Esophagus muscularis mucosa (tissue), 4 donors: ENCODE measurements at regions not wholly inside any gene's neighbourhood (a gene's known extent, or its start where the extent isn't known, plus 50 kb on each side); places are given as distances from the start of the nearest gene placed in this dataset.

Experiments
- DNase-seq: peaks from one replicate; pipeline ENCODE4 v3.0.0-alpha.2; 2017; ENCODE audit errors: extremely low spot score
- H3K27ac ChIP-seq, 4 donors: fragments of 200-600 bp; sonication (generic); replicated peaks in 1 of 4; 1 replicate in 3 of 4; 2 replicates in 1 of 4; pipeline ENCODE4 v1.5.1; 2016 to 2019; ENCODE audit warnings: mild to moderate bottlenecking in 1 of 4
- H3K27me3 ChIP-seq, 4 donors: fragments of 200-600 bp; sonication (generic); one replicate each; pipeline versions ENCODE4 v1.5.1 to v1.6.0; 2016 to 2019
- H3K36me3 ChIP-seq, 4 donors: fragments of 200-600 bp; sonication (generic); one replicate each; pipeline ENCODE4 v1.5.1; 2016 to 2019
- H3K4me1 ChIP-seq, 4 donors: fragments of 200-600 bp; sonication (generic); one replicate each; pipeline ENCODE4 v1.5.1; 2016 to 2019
- H3K4me3 ChIP-seq, 4 donors: fragments of 200-600 bp; sonication (generic); 1 replicate in 2 of 4; 2 replicates in 2 of 4; pipeline ENCODE4 v1.5.1; 2016 to 2019; ENCODE audit warnings: mild to moderate bottlenecking in 4 of 4, moderate library complexity in 1 of 4
- H3K9me3 ChIP-seq, 4 donors: fragments of 200-600 bp; sonication (generic); 1 replicate in 3 of 4; 2 replicates in 1 of 4; pipeline ENCODE4 v1.5.1; 2016 to 2019
- CTCF ChIP-seq, 3 experiments: fragments of 200-600 bp in 2 of 3; fragments of 450-650 bp in 1 of 3; sonication (generic) in 2 of 3; IDR thresholded peaks; one replicate each; pipeline ENCODE4 v1.5.1; 2017 to 2019; ENCODE audit warnings: antibody characterized with exemption in 3 of 3, mild to moderate bottlenecking in 2 of 3, moderate library complexity in 1 of 3
- EP300 ChIP-seq: sonication (generic); formaldehyde crosslinking; IDR thresholded peaks from one replicate; pipeline ENCODE4 v1.6.1; 2017; ENCODE audit warnings: antibody characterized with exemption
- POLR2A ChIP-seq: fragments of 450-650 bp; IDR thresholded peaks from one replicate; pipeline ENCODE4 v1.6.1; 2017; ENCODE audit warnings: antibody characterized with exemption, moderate library complexity, mild to moderate bottlenecking, low read depth
- POLR2AphosphoS5 ChIP-seq, 2 donors: sonication (generic); formaldehyde crosslinking; IDR thresholded peaks; one replicate each; pipeline ENCODE4 v1.6.1; 2017; ENCODE audit warnings: antibody characterized with exemption in 2 of 2
- WGBS: methylation state at CpG from one replicate; pipeline ENCODE4 v1.1.5; 2018; 5-methylcytosine and 5-hydroxymethylcytosine counted together
- intact Hi-C: fragments of 100-400 bp; cut with DNase I; formaldehyde crosslinking; loops from one replicate; pipeline ENCODE4 v1.15.1; 2023

GRCh38 chr5:96157841-96158291 lies 196.2 kb upstream of the ELL2 start:
- Histone ChIP-seq H3K4me3 (no peak overlapping the region), H3K9me3 (no peaks in the 10 kb centered on the region), H3K36me3 (no peaks in the 10 kb centered on the region), H3K27ac (no peak overlapping the region), H3K27me3 (no peaks in the 10 kb centered on the region), H3K4me1 (peaks cover 0 to 8% (median 4%) of the 10 kb centered on the region in 4 donors)
- intact Hi-C loops, result no loop called here
- 31% methylated on average over 3 of the region's 3 CpGs for WGBS
- TF ChIP-seq EP300, result no peak
- no peak for DNase-seq

- 60% methylated on average over 4 of the region's 4 CpGs for WGBS
- H3K4me3 ChIP-seq, result no peak overlapping the region
- no peaks in the 10 kb centered on the region for H3K27me3 ChIP-seq
- intact Hi-C loops, result no loop called here
- no peaks in the 10 kb centered on the region for H3K9me3 ChIP-seq
- H3K27ac ChIP-seq, result no peak overlapping the region
- TF ChIP-seq POLR2A, result no peak
- TF ChIP-seq CTCF (IDR thresholded peaks at IDR 0.05), result no peak
- no peak for TF ChIP-seq POLR2AphosphoS5 (IDR thresholded peaks at IDR 0.05)
- no peak for TF ChIP-seq EP300
- no peaks in the 10 kb centered on the region for H3K36me3 ChIP-seq
- no peak for DNase-seq
- H3K4me1 ChIP-seq, result peaks cover 0 to 9% (median 4%) of the 10 kb centered on the region in 4 donors
Measured at GRCh38 chr5:96157077-96157780, 195.6 kb upstream of the ELL2 start.

- no peaks in the 10 kb centered on the region for H3K27me3 ChIP-seq
- intact Hi-C loops, result no loop called here
- TF ChIP-seq CTCF (IDR thresholded peaks at IDR 0.05) (no peak), EP300 (no peak), POLR2A (no peak), POLR2AphosphoS5 (IDR thresholded peaks at IDR 0.05) (no peak)
- H3K27ac ChIP-seq, result no peak overlapping the region
- DNase-seq, result no peak
- H3K9me3 ChIP-seq, result no peaks in the 10 kb centered on the region
- H3K4me1 ChIP-seq, result peaks cover 0 to 17% (median 4%) of the 10 kb centered on the region in 4 donors
- H3K36me3 ChIP-seq, result no peaks in the 10 kb centered on the region
- no peak overlapping the region for H3K4me3 ChIP-seq
- WGBS, result 100% methylated on average over 2 of the region's 2 CpGs
Measured at GRCh38 chr5:96155147-96155546, 193.5 kb upstream of the ELL2 start.

GRCh38 chr5:96151891-96152290 lies 190.2 kb upstream of the ELL2 start:
- WGBS, result 24% methylated on average over 2 of the region's 2 CpGs
- TF ChIP-seq POLR2A (no peak), EP300 (no peak), CTCF (IDR thresholded peaks at IDR 0.05) (no peak), POLR2AphosphoS5 (IDR thresholded peaks at IDR 0.05) (no peak)
- no peaks in the 10 kb centered on the region for H3K27me3 ChIP-seq
- peaks cover 0 to 9% (median 0%) of the 10 kb centered on the region in 4 donors for H3K4me1 ChIP-seq
- H3K9me3 ChIP-seq, result no peaks in the 10 kb centered on the region
- intact Hi-C loops, result no loop called here
- DNase-seq, result no peak
- no peak overlapping the region for H3K4me3 ChIP-seq
- no peaks in the 10 kb centered on the region for H3K36me3 ChIP-seq
- no peak overlapping the region for H3K27ac ChIP-seq

- H3K4me1 ChIP-seq, result peaks cover 0 to 17% (median 0%) of the 10 kb centered on the region in 4 donors
- WGBS, result 86% methylated on average over 1 of the region's 1 CpG
- intact Hi-C loops, result no loop called here
- no peaks in the 10 kb centered on the region for H3K27me3 ChIP-seq
- H3K4me3 ChIP-seq, result no peak overlapping the region
- no peak for TF ChIP-seq POLR2A
- no peak for TF ChIP-seq POLR2AphosphoS5 (IDR thresholded peaks at IDR 0.05)
- no peak for DNase-seq
- no peaks in the 10 kb centered on the region for H3K9me3 ChIP-seq
- H3K27ac ChIP-seq, result no peak overlapping the region
- no peaks in the 10 kb centered on the region for H3K36me3 ChIP-seq
Measured at GRCh38 chr5:96150007-96150406, 188.4 kb upstream of the ELL2 start.

- H3K27me3 ChIP-seq, result no peaks in the 10 kb centered on the region
- WGBS, result 85% methylated on average over 1 of the region's 1 CpG
- H3K4me3 ChIP-seq, result no peak overlapping the region
- no peaks in the 10 kb centered on the region for H3K36me3 ChIP-seq
- no peak overlapping the region for H3K27ac ChIP-seq
- TF ChIP-seq CTCF (IDR thresholded peaks at IDR 0.05) (no peak), POLR2A (no peak), EP300 (no peak), POLR2AphosphoS5 (IDR thresholded peaks at IDR 0.05) (no peak)
- H3K9me3 ChIP-seq, result no peaks in the 10 kb centered on the region
- DNase-seq, result no peak
- H3K4me1 ChIP-seq, result peaks cover 0 to 17% (median 0%) of the 10 kb centered on the region in 4 donors
- intact Hi-C loops, result no loop called here
Measured at GRCh38 chr5:96149546-96149945, 187.9 kb upstream of the ELL2 start.
